GM19023 (cell line): ENCODE measurements at regions not wholly inside any gene's neighbourhood (a gene's known extent, or its start where the extent isn't known, plus 50 kb on each side); places are given as distances from the start of the nearest gene placed in this dataset.

Experiments
- ATAC-seq: cut with Tn5 transposase; IDR thresholded peaks from one replicate; pipeline ENCODE4 v1.9.1; 2021; ENCODE audit warnings: mild to moderate bottlenecking, moderate library complexity; ENCODE audit not compliant: unreplicated experiment

DNA sequence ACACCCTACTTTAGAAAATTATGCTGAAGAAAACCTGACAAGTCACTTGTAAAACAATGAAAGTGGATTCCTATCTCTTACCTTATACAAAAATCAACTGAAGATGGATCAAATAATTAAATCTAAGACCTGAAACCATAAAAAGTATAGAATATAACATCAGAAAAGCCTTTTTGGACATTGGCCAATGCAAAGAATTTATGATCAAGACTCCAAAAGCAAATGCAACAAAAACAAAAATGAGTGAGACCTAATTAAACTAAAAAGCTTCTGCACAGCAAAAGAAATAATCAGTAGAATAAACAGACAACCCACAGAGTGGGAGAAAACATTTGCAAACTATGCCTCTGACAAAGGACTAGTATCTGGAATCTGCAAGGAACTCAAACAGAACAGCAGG is 303.0 kb upstream of the CDH9 start:
- no peak for ATAC-seq

- no peak for ATAC-seq
Measured at GRCh38 chr5:27336817-27337216, 298.4 kb upstream of the CDH9 start.

DNA sequence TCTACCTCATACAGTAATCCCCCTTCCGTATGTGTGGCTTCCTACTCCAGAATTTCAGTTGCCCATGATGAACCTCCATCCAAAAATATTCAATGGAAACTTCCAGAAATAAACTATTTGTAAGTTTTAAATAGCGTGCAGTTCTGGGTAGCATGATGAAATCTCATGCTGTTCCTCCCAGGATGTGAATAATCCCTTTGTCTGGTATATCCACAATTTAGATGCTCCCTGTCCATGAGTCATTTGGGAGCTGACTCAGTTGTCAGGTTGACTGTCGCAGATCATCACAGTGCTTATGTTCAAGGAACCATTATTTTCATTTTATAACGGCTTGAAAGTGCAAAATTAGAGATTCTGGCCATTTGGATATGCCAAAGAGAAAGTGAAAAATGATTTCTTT is 290.1 kb upstream of the CDH9 start:
- no peak for ATAC-seq

DNA sequence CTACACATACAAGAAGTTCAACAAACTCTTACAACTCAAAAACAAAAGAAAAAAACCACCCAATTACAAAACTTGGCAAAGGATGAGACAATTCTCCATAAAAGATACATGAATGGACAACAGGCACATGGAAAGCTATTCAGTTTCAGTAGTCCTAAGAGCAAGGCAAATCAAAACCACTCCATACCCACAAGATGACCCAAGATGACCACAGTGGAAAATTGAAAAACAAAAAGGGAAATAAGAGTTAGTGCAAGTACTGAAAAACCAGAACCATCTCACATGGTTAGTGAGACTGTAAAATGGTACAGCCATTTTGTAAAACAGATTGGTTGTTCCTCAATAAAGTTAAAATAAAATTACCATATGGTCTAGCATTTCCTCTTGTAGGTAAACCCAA is 287.1 kb upstream of the CDH9 start:
- no peak for ATAC-seq

DNA sequence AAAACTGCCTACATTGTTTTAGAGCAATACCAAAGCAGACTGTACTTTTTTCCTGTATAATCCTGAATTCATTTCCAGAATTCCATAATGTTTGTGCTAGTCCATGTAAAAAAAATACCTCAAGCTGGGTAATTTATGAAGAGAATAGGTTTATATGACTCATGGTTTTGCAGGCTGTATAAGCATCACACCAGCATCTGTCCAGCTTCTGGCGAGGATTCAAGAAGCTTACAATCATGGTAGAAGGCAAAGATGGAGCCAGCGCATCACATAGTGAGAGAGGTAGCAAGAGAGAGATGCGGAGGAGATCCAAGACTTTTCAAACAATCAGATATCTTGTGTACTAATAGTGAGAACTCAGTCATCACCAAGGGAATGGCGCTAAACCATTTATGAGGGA is 280.3 kb upstream of the CDH9 start:
- ATAC-seq = no peak

GRCh38 chr5:27316271-27316650 is 277.9 kb upstream of the CDH9 start:
- no peak for ATAC-seq

- ATAC-seq = no peak
Measured at GRCh38 chr5:27315363-27316270, 277.2 kb upstream of the CDH9 start.

- no peak for ATAC-seq
Measured at GRCh38 chr5:27313549-27313948, 275.2 kb upstream of the CDH9 start.

DNA sequence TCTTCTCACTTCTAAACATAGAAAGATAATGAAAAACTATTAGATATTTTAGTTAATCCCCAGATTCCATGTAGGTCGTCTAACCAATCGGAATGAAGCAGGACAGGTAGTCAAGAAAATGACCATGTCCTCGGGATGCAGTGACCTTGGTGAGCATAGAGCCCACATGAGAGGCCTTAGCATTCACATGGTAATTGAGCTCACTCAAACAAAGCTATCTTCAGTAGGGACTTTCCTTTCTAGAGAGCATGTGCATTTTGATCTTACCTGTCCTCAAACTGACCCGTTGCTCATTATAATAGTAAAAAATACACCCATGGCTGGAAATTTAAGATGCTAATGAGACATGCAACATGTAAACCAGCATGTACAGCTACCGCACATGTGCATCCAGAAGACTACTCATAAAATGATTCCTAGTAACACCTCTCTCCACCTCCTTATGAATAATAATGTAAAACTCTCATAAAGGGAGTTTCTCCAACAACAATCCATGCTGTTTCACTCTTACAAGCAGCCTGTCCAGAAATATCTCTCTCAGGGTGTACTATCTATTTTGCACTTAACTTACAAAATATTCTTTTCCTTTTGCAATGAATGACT is 274.0 kb upstream of the CDH9 start:
- no peak for ATAC-seq

DNA sequence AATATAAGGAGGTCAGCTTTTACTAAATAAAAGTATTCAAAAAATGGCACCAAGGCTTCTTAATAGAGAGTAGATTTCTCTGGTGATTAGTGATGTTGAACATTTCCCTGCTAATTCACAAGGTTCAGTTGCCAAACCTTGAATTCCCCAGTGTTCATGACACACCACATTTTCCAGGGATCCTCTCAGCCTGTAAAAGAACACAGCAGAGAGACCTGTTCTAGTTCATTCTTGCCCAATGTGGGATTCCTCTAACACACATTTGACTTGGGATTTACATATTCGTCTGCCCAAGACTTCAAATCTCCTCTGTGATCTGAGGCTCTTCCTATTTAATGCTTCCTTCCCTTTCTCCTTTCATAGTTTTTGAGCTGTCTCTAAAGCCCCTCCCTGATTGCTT is 273.2 kb upstream of the CDH9 start:
- ATAC-seq = no peak

GRCh38 chr5:27308153-27308552 is 269.8 kb upstream of the CDH9 start:
- ATAC-seq = no peak

DNA sequence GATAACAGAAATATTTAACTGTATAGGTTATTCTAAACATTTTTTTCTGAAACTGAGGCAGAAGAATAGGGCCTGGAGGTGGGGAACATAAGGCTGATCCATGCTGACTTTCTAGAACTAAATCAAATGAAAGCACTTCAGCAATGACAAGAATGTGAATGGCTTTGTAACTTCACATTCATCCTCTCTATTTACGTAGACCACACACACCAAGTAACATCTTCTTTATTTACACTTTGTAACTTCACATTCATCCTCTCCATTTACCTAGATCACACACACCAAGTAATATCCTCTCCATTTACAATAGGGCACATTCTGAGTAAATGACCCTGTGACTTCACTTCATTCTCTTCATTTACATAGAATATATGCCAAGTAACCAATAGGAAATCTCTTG is 251.8 kb upstream of the CDH9 start:
- no peak for ATAC-seq

- no peak for ATAC-seq
Measured at GRCh38 chr5:27276119-27276518, 237.7 kb upstream of the CDH9 start.

DNA sequence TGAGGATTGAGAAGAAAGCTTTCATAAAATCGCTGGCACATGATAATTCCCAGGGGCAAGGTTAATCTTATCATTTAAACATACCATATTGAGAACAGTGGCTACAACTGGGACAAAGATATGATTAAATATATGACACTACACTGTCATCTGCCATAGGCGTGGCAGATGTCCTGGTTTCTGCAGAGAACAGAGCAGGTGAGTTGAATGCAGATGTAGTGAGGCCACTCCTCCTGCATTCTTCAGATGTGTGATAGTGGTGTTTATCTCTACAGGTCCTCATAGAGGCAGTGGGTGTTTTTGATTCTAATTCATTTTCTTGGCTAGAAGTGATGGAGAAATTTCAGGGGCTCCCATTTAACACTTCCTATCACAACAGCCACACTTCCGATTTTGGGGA is 237.0 kb upstream of the CDH9 start:
- no peak for ATAC-seq

DNA sequence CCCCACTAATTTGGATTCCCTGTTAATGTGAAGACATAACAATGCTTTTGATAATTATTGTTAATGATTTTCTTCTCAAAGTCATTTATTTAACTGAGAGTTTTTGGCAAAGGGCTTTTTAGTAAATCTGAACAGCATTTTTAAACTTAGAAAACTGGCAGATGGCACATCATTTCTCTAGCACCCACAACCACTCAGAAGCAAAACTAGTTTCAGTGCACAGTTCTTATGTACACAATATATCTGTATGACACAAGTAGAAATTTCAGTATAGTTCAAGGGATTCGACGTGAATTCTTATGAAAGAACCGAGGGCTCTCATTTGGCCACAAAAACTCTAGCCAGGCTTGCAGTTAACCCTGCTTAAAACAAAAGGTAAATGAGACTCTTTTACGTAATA is 231.4 kb upstream of the CDH9 start:
- ATAC-seq = no peak

GRCh38 chr5:27267209-27267824 is 228.9 kb upstream of the CDH9 start:
- ATAC-seq = no peak

DNA sequence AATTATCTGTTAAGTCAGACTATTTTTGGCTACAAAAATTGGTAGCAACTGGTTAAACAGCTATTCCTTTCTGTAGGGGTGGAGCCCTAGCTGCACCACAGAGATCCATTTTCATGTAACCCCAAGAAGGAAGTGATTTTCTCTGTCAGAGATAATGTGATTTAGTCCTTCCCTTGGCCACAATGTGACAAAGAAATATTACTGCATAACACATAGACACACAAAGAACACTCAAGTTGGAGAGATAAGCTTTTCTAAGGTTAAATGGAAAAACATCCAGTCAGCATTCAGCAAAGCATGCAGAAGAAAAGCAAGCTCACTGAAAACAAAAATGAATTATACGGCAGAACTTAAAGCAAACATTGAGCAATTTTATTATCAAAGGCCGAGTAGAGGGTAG is 227.8 kb upstream of the CDH9 start:
- ATAC-seq = no peak

DNA sequence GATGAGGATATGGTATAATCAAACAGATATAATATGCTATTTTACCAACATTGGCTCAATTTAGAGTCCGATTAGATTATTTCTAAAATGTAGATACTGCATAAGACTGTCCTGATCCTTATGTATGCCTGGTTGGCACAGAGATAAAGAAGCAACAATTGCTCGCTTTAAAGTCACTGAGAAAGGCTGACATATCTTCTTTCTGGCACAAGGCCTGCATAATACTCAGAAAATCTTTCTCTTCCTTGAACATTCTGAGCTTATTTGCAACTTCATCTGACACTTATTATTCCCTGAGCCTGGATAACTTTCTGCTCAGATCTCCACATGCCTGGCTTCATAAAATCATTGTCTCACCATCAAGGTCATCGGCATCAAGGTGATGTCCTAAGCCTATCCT is 219.3 kb upstream of the CDH9 start:
- ATAC-seq = no peak

DNA sequence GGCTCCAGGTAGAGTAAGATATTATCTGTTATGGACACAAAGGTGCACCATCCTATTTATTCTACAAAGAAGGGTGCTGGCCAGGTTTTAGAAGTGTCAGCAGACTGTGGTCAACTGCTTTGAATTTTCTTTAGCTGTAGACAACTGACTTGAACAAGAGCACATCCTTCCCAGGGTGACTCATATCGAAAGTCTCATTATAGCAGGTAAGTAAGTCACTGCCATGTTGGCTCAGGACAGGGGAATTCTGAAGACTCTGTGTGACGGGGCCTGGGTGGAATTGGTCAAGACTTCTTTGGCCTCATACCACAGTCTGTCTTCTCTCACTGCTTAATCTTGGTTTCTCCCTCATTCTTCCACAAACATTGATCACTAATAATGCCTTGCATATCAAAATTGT is 214.5 kb upstream of the CDH9 start:
- ATAC-seq = no peak

DNA sequence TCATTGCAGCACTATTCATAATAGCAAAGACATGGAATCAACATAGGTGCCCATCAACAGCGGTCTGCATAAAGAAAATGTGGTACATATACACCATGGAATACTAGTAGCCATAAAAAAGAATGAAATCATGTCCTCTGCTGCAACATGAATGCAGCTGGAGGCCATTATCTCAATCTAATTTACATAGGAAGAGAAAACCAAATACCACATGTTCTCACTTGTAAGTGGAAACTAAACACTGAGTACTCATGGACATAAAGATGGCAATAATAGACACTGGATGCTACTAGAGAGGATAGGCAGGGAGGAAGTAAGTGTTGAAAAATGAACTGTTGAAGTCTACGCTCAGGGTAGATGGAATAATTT is 203.9 kb upstream of the CDH9 start:
- ATAC-seq = no peak

GRCh38 chr5:27241564-27242257 is 203.3 kb upstream of the CDH9 start:
- no peak for ATAC-seq

GRCh38 chr5:27240791-27241190 is 202.4 kb upstream of the CDH9 start:
- no peak for ATAC-seq
